GM23338 (cell line): ENCODE measurements at regions not wholly inside any gene's neighbourhood (a gene's known extent, or its start where the extent isn't known, plus 50 kb on each side); places are given as distances from the start of the nearest gene placed in this dataset.

ENCODE experiments used
- ATAC-seq: fragments of 200-7000 bp; cut with Tn5 transposase; 3 replicates; pipeline ENCODE4 v1.9.1; 2020
- DNase-seq: peaks from one replicate; pipeline ENCODE4 v3.0.0-alpha.2; 2015; ENCODE audit warnings: low spot score
- H2AFZ ChIP-seq: fragments of 200-600 bp; sonication (generic); 2 replicates; pipeline ENCODE4 v1.8.0; 2016; ENCODE audit warnings: antibody characterized with exemption, mild to moderate bottlenecking, moderate library complexity
- H3F3A ChIP-seq: fragments of 200-600 bp; sonication (generic); replicated peaks from 2 replicates; pipeline ENCODE4 v1.8.0; 2017; ENCODE audit warnings: antibody characterized with exemption, mixed run types, low read depth
- H3K27ac ChIP-seq: fragments of 200-600 bp; sonication (generic); 2 replicates; pipeline ENCODE4 v1.6.1; 2016; ENCODE audit warnings: low read depth
- H3K27me3 ChIP-seq: fragments of 200-600 bp; sonication (generic); 2 replicates; pipeline ENCODE4 v1.8.0; 2016; ENCODE audit warnings: mild to moderate bottlenecking, mixed run types, moderate library complexity; ENCODE audit not compliant: insufficient read depth
- H3K36me3 ChIP-seq: fragments of 200-600 bp; sonication (generic); 2 replicates; pipeline ENCODE4 v1.8.0; 2016; ENCODE audit warnings: mild to moderate bottlenecking; ENCODE audit not compliant: insufficient read depth
- H3K4me1 ChIP-seq: fragments of 200-600 bp; sonication (generic); 2 replicates; pipeline ENCODE4 v1.8.0; 2016; ENCODE audit warnings: mild to moderate bottlenecking, moderate library complexity; ENCODE audit not compliant: insufficient read depth
- H3K4me2 ChIP-seq: fragments of 200-600 bp; sonication (generic); 2 replicates; pipeline ENCODE4 v1.7.1; 2017; ENCODE audit warnings: mixed run types
- H3K4me3 ChIP-seq: fragments of 200-600 bp; sonication (generic); 2 replicates; pipeline ENCODE4 v1.6.1; 2016; ENCODE audit warnings: mixed run types
- H3K79me2 ChIP-seq: fragments of 200-600 bp; sonication (generic); replicated peaks from 2 replicates; pipeline ENCODE4 v1.8.0; 2017; ENCODE audit warnings: mild to moderate bottlenecking; ENCODE audit not compliant: insufficient read depth
- H3K9me2 ChIP-seq: fragments of 200-600 bp; sonication (generic); 2 replicates; pipeline ENCODE4 v1.8.0; 2017; ENCODE audit not compliant: insufficient read depth
- H4K20me1 ChIP-seq: fragments of 200-600 bp; sonication (generic); replicated peaks from 2 replicates; pipeline ENCODE4 v1.8.0; 2017; ENCODE audit warnings: mild to moderate bottlenecking; ENCODE audit not compliant: insufficient read depth
- H3K27ac Mint-ChIP-seq: 2 replicates; pipeline ENCODE4 v1.8.0; 2020; ENCODE audit warnings: inconsistent platforms, mild to moderate bottlenecking, moderate library complexity, mixed read lengths
- H3K27me3 Mint-ChIP-seq: 3 replicates; pipeline ENCODE4 v1.8.0; 2022; ENCODE audit warnings: low read depth, mild to moderate bottlenecking, moderate library complexity, mixed read lengths, inconsistent platforms; ENCODE audit not compliant: insufficient read depth, poor library complexity
- H3K36me3 Mint-ChIP-seq: 3 replicates; pipeline ENCODE4 v1.8.0; 2021; ENCODE audit warnings: low read depth, mild to moderate bottlenecking, inconsistent platforms, moderate library complexity, mixed read lengths
- H3K4me1 Mint-ChIP-seq: 3 replicates; pipeline ENCODE4 v1.8.0; 2020; ENCODE audit warnings: mild to moderate bottlenecking, inconsistent platforms, mixed read lengths
- H3K4me3 Mint-ChIP-seq: 3 replicates; pipeline ENCODE4 v1.8.0; 2021; ENCODE audit warnings: moderate library complexity, mild to moderate bottlenecking, inconsistent platforms, mixed read lengths
- H3K9me3 Mint-ChIP-seq: 3 replicates; pipeline ENCODE4 v1.8.0; 2020; ENCODE audit warnings: moderate library complexity, mild to moderate bottlenecking, inconsistent platforms, mixed read lengths
- CREB1 ChIP-seq: fragments of 250-450 bp; sonication (Bioruptor Pico); IDR thresholded peaks from 2 replicates; pipeline ENCODE4 v1.5.0; 2020; ENCODE audit warnings: low read depth, mild to moderate bottlenecking, moderate library complexity
- EZH2 ChIP-seq: fragments of 200-600 bp; sonication (generic); IDR thresholded peaks from one replicate; pipeline ENCODE4 v1.8.0; 2017; ENCODE audit warnings: antibody characterized with exemption, mild to moderate bottlenecking, low read depth; ENCODE audit not compliant: unreplicated experiment
- JUNB ChIP-seq: IDR thresholded peaks from one replicate; pipeline ENCODE4 v1.6.1; 2016; ENCODE audit warnings: antibody characterized with exemption; ENCODE audit not compliant: unreplicated experiment
- NANOG ChIP-seq: IDR thresholded peaks from 2 replicates; pipeline ENCODE4 v1.6.1; 2016; ENCODE audit warnings: antibody characterized with exemption, borderline replicate concordance
- STAT1 ChIP-seq: IDR thresholded peaks from one replicate; pipeline ENCODE4 v1.6.1; 2016; ENCODE audit warnings: antibody characterized with exemption; ENCODE audit not compliant: unreplicated experiment
- ZNF114 ChIP-seq: fragments of 250-450 bp; sonication (Bioruptor Pico); IDR thresholded peaks from 2 replicates; pipeline ENCODE4 v1.5.0; 2020; ENCODE audit warnings: mild to moderate bottlenecking, moderate library complexity
- ZNF331 ChIP-seq: fragments of 250-450 bp; sonication (Bioruptor Pico); IDR thresholded peaks from 2 replicates; pipeline ENCODE4 v1.5.0; 2020; ENCODE audit warnings: low read depth, mild to moderate bottlenecking, moderate library complexity
- TF ChIP-seq, protein P1 (sequence below), 2 experiments: fragments of 200-600 bp in 1 of 2; sonication (generic) in 1 of 2; conservative IDR thresholded peaks; 2 replicates each; pipeline versions ENCODE4 v1.5.1 to v1.6.1; 2016 to 2017; ENCODE audit warnings: antibody characterized with exemption in 2 of 2, low read depth in 2 of 2, mild to moderate bottlenecking in 2 of 2, moderate library complexity in 1 of 2
- TF ChIP-seq, protein P2 (sequence below): IDR thresholded peaks from 2 replicates; pipeline ENCODE4 v1.6.1; 2016; ENCODE audit warnings: antibody characterized with exemption
- TF ChIP-seq, protein P3 (sequence below): IDR thresholded peaks from one replicate; pipeline ENCODE4 v1.6.1; 2018; ENCODE audit warnings: antibody characterized with exemption; ENCODE audit not compliant: unreplicated experiment

DNA sequence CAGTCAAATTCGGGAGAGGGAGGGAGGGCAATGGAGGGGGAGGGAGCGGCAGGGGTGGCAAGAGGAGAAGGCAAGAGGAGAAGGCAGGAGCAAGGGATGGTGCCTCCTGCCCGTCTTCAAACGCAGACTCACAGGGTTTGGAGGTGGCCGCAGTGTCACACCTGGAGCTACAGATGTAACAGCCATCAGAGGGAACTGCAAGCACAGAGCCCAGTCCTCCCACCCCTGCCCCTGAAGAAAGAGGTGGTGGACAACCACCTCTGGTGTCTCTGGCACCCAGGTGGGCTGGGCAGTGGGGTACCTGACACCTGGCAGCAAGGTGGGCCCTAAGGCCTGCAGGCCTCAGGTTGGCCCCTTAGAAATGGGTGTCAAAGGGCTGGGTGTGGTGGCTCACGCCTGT lies 67.0 kb upstream of the SDK1 start (continued):
- TF ChIP-seq, protein P1, sequence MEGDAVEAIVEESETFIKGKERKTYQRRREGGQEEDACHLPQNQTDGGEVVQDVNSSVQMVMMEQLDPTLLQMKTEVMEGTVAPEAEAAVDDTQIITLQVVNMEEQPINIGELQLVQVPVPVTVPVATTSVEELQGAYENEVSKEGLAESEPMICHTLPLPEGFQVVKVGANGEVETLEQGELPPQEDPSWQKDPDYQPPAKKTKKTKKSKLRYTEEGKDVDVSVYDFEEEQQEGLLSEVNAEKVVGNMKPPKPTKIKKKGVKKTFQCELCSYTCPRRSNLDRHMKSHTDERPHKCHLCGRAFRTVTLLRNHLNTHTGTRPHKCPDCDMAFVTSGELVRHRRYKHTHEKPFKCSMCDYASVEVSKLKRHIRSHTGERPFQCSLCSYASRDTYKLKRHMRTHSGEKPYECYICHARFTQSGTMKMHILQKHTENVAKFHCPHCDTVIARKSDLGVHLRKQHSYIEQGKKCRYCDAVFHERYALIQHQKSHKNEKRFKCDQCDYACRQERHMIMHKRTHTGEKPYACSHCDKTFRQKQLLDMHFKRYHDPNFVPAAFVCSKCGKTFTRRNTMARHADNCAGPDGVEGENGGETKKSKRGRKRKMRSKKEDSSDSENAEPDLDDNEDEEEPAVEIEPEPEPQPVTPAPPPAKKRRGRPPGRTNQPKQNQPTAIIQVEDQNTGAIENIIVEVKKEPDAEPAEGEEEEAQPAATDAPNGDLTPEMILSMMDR (conservative IDR thresholded peaks at IDR 0.05; ENCODE audit: low read depth in 2 of 2): no peak
- TF ChIP-seq CREB1 (CRISPR knock-in tag) (no peak), NANOG (no peak), JUNB (no peak), EZH2 (no peak), ZNF114 (CRISPR knock-in tag) (no peak), STAT1 (no peak)
- TF ChIP-seq, protein P2, sequence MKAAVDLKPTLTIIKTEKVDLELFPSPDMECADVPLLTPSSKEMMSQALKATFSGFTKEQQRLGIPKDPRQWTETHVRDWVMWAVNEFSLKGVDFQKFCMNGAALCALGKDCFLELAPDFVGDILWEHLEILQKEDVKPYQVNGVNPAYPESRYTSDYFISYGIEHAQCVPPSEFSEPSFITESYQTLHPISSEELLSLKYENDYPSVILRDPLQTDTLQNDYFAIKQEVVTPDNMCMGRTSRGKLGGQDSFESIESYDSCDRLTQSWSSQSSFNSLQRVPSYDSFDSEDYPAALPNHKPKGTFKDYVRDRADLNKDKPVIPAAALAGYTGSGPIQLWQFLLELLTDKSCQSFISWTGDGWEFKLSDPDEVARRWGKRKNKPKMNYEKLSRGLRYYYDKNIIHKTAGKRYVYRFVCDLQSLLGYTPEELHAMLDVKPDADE: no peak

DNA sequence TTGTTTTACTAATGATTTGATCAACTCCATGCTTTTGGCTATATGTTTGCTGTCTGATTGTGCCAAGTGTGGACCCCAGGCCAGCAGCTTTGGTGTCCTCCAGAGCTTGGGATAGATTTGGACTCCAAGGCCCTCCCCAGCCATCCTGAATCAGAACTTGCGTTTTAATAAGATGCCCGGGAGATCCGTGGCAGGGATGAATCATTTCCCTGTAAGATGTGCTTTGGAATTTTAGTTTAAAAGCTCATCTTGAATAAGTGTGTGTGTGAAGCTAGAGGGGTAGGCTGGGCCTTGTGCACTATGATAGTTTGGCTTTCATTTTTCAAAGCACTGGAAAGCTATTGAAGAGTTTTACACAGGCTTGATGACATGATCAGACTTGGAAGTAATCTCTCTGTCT lies 66.2 kb upstream of the SDK1 start:
- peaks cover 7% of the 10 kb centered on the region for H3K36me3 Mint-ChIP-seq
- no peaks in the 10 kb centered on the region for H3K36me3 ChIP-seq

More for the DNA sequence above, 66.2 kb upstream of the SDK1 start:
- peaks cover 7% of the 10 kb centered on the region for H3K27me3 Mint-ChIP-seq
- Histone ChIP-seq H2AFZ (no peak overlapping the region), H3K9me2 (peaks cover 13% of the 10 kb centered on the region), H3K27ac (no peak overlapping the region), H3K4me3 (no peak overlapping the region), H4K20me1 (no peaks in the 10 kb centered on the region), H3K4me2 (no peak overlapping the region), H3K4me1 (no peaks in the 10 kb centered on the region), H3K79me2 (no peaks in the 10 kb centered on the region), H3K27me3 (no peaks in the 10 kb centered on the region), H3F3A (no peaks in the 10 kb centered on the region)
- ATAC-seq (no peak), DNase-seq (no peak)
- H3K4me1 Mint-ChIP-seq: no peaks in the 10 kb centered on the region
- no peak overlapping the region for H3K4me3 Mint-ChIP-seq
- TF ChIP-seq, protein P1 (conservative IDR thresholded peaks at IDR 0.05; ENCODE audit: low read depth in 2 of 2): no peak
- no peak for TF ChIP-seq CREB1 (CRISPR knock-in tag)
- no peak for TF ChIP-seq STAT1
- TF ChIP-seq EZH2: no peak
- TF ChIP-seq, protein P2: no peak
- no peak for TF ChIP-seq ZNF331 (CRISPR knock-in tag)
- TF ChIP-seq, protein P3, sequence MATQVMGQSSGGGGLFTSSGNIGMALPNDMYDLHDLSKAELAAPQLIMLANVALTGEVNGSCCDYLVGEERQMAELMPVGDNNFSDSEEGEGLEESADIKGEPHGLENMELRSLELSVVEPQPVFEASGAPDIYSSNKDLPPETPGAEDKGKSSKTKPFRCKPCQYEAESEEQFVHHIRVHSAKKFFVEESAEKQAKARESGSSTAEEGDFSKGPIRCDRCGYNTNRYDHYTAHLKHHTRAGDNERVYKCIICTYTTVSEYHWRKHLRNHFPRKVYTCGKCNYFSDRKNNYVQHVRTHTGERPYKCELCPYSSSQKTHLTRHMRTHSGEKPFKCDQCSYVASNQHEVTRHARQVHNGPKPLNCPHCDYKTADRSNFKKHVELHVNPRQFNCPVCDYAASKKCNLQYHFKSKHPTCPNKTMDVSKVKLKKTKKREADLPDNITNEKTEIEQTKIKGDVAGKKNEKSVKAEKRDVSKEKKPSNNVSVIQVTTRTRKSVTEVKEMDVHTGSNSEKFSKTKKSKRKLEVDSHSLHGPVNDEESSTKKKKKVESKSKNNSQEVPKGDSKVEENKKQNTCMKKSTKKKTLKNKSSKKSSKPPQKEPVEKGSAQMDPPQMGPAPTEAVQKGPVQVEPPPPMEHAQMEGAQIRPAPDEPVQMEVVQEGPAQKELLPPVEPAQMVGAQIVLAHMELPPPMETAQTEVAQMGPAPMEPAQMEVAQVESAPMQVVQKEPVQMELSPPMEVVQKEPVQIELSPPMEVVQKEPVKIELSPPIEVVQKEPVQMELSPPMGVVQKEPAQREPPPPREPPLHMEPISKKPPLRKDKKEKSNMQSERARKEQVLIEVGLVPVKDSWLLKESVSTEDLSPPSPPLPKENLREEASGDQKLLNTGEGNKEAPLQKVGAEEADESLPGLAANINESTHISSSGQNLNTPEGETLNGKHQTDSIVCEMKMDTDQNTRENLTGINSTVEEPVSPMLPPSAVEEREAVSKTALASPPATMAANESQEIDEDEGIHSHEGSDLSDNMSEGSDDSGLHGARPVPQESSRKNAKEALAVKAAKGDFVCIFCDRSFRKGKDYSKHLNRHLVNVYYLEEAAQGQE: no peak
- H3K9me3 Mint-ChIP-seq: peaks cover 13% of the 10 kb centered on the region
- H3K27ac Mint-ChIP-seq: no peak overlapping the region
